NB4 (cell line): ENCODE measurements at regions not wholly inside any gene's neighbourhood (a gene's known extent, or its start where the extent isn't known, plus 50 kb on each side); places are given as distances from the start of the nearest gene placed in this dataset.

Experiments used
- POLR2A ChIP-seq: IDR thresholded peaks from 2 replicates; pipeline ENCODE4 v1.6.1; 2011; ENCODE audit warnings: mild to moderate bottlenecking; ENCODE audit not compliant: insufficient read length; ENCODE audit errors: extremely low read depth
- TF ChIP-seq, protein P1 (sequence below): IDR thresholded peaks from one replicate; pipeline ENCODE4 v1.5.1; 2012; ENCODE audit warnings: low read depth, low read length

DNA sequence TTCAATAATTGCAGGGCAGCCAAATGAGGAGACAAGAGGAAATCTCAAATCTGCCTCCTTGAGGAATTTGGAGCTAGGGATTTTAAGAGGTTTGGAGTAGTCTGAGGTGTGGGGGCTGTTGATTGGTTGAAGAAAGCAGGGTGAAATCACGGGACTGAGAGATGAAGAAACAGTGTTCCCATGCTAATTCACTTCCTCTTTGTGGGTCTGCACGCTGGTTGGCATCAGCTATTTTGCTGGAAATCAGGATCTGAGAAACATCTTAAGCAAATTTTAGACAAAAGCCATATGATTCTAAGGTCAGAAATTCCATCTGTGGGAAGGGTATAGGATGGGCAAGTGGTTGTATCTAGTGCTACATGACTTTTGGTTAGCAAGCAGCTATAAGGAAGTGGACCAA is 107.1 kb upstream of the PAXBP1 start:
- TF ChIP-seq, protein P1, sequence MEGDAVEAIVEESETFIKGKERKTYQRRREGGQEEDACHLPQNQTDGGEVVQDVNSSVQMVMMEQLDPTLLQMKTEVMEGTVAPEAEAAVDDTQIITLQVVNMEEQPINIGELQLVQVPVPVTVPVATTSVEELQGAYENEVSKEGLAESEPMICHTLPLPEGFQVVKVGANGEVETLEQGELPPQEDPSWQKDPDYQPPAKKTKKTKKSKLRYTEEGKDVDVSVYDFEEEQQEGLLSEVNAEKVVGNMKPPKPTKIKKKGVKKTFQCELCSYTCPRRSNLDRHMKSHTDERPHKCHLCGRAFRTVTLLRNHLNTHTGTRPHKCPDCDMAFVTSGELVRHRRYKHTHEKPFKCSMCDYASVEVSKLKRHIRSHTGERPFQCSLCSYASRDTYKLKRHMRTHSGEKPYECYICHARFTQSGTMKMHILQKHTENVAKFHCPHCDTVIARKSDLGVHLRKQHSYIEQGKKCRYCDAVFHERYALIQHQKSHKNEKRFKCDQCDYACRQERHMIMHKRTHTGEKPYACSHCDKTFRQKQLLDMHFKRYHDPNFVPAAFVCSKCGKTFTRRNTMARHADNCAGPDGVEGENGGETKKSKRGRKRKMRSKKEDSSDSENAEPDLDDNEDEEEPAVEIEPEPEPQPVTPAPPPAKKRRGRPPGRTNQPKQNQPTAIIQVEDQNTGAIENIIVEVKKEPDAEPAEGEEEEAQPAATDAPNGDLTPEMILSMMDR = no peak
- TF ChIP-seq POLR2A = no peak
